ENCODE measurements at regions not wholly inside any gene's neighbourhood (a gene's known extent, or its start where the extent isn't known, plus 50 kb on each side); places are given as distances from the start of the nearest gene placed in this dataset.
A peak's percentile ranks its signal among the peaks of the same experiment; 100 is the strongest.

- no peak overlapping the region for H3K4me3 ChIP-seq (ENCODE audit: low read depth, low read length)
- H3K4me1 ChIP-seq (ENCODE audit: control insufficient read depth, insufficient read depth, low read length): 0 out of 2 replicates have a peak, but pooled peaks cover 5% of the 10 kb centered on the region
These were observed 267.3 kb downstream of the UACA start for GRCh38 chr15:70495991-70496599.

GRCh38 chr15:70494852-70495571 is 268.3 kb downstream of the UACA start:
- Histone ChIP-seq H3K36me3 (ENCODE audit: control insufficient read depth, insufficient read depth, low read length) (no peaks in the 10 kb centered on the region), H3K9ac (ENCODE audit: low read depth, low read length) (no peak overlapping the region), H3K9me3 (ENCODE audit: control insufficient read depth, insufficient read depth, low read length) (no peaks in the 10 kb centered on the region), H3K4me3 (ENCODE audit: low read depth, low read length) (no peak overlapping the region), H3K27me3 (ENCODE audit: control insufficient read depth, insufficient read depth, low read length) (no peaks in the 10 kb centered on the region), H3K4me1 (ENCODE audit: control insufficient read depth, insufficient read depth, low read length) (0 out of 2 replicates have a peak, but pooled peaks cover 5% of the 10 kb centered on the region), H3K27ac (ENCODE audit: low read depth, low read length) (peak overlapping the region; percentile 56)

More at GRCh38 chr15:70495991-70496599, 267.3 kb downstream of the UACA start:
- no peak overlapping the region for H3K9ac ChIP-seq (ENCODE audit: low read depth, low read length)
- H3K27me3 ChIP-seq (ENCODE audit: control insufficient read depth, insufficient read depth, low read length): no peaks in the 10 kb centered on the region
- no peaks in the 10 kb centered on the region for H3K9me3 ChIP-seq (ENCODE audit: control insufficient read depth, insufficient read depth, low read length)
- H3K27ac ChIP-seq (ENCODE audit: low read depth, low read length): no peak overlapping the region
- H3K36me3 ChIP-seq (ENCODE audit: control insufficient read depth, insufficient read depth, low read length): no peaks in the 10 kb centered on the region

GRCh38 chr15:70494517-70494851 is 268.9 kb downstream of the UACA start:
- no peak overlapping the region for H3K9ac ChIP-seq (ENCODE audit: low read depth, low read length)
- no peaks in the 10 kb centered on the region for H3K9me3 ChIP-seq (ENCODE audit: control insufficient read depth, insufficient read depth, low read length)
- H3K4me1 ChIP-seq (ENCODE audit: control insufficient read depth, insufficient read depth, low read length): 0 out of 2 replicates have a peak, but pooled peaks cover 5% of the 10 kb centered on the region
- no peak overlapping the region for H3K4me3 ChIP-seq (ENCODE audit: low read depth, low read length)
- H3K27ac ChIP-seq (ENCODE audit: low read depth, low read length): peak overlapping the region; percentile 56
- no peaks in the 10 kb centered on the region for H3K27me3 ChIP-seq (ENCODE audit: control insufficient read depth, insufficient read depth, low read length)
- no peaks in the 10 kb centered on the region for H3K36me3 ChIP-seq (ENCODE audit: control insufficient read depth, insufficient read depth, low read length)

GRCh38 chr15:70493787-70494516 is 269.4 kb downstream of the UACA start:
- peak overlapping the region; percentile 56 for H3K27ac ChIP-seq (ENCODE audit: low read depth, low read length)
- H3K4me1 ChIP-seq (ENCODE audit: control insufficient read depth, insufficient read depth, low read length): 0 out of 2 replicates have a peak, but pooled peaks cover 5% of the 10 kb centered on the region

GRCh38 chr15:70493376-70493775 is 270.0 kb downstream of the UACA start:
- Histone ChIP-seq H3K9me3 (ENCODE audit: control insufficient read depth, insufficient read depth, low read length) (no peaks in the 10 kb centered on the region), H3K36me3 (ENCODE audit: control insufficient read depth, insufficient read depth, low read length) (no peaks in the 10 kb centered on the region), H3K9ac (ENCODE audit: low read depth, low read length) (no peak overlapping the region), H3K4me1 (ENCODE audit: control insufficient read depth, insufficient read depth, low read length) (0 out of 2 replicates have a peak, but pooled peaks cover 5% of the 10 kb centered on the region), H3K27ac (ENCODE audit: low read depth, low read length) (no peak overlapping the region), H3K27me3 (ENCODE audit: control insufficient read depth, insufficient read depth, low read length) (no peaks in the 10 kb centered on the region), H3K4me3 (ENCODE audit: low read depth, low read length) (no peak overlapping the region)

More at GRCh38 chr15:70493787-70494516, 269.4 kb downstream of the UACA start:
- no peak overlapping the region for H3K9ac ChIP-seq (ENCODE audit: low read depth, low read length)
- H3K9me3 ChIP-seq (ENCODE audit: control insufficient read depth, insufficient read depth, low read length): no peaks in the 10 kb centered on the region
- H3K4me3 ChIP-seq (ENCODE audit: low read depth, low read length): no peak overlapping the region
- no peaks in the 10 kb centered on the region for H3K36me3 ChIP-seq (ENCODE audit: control insufficient read depth, insufficient read depth, low read length)
- no peaks in the 10 kb centered on the region for H3K27me3 ChIP-seq (ENCODE audit: control insufficient read depth, insufficient read depth, low read length)

GRCh38 chr15:70492240-70493177 is 270.8 kb downstream of the UACA start:
- H3K9ac ChIP-seq (ENCODE audit: low read depth, low read length): no peak overlapping the region
- H3K4me1 ChIP-seq (ENCODE audit: control insufficient read depth, insufficient read depth, low read length): 0 out of 2 replicates have a peak, but pooled peaks cover 5% of the 10 kb centered on the region
- no peaks in the 10 kb centered on the region for H3K9me3 ChIP-seq (ENCODE audit: control insufficient read depth, insufficient read depth, low read length)
- H3K36me3 ChIP-seq (ENCODE audit: control insufficient read depth, insufficient read depth, low read length): no peaks in the 10 kb centered on the region
- H3K4me3 ChIP-seq (ENCODE audit: low read depth, low read length): no peak overlapping the region
- H3K27me3 ChIP-seq (ENCODE audit: control insufficient read depth, insufficient read depth, low read length): no peaks in the 10 kb centered on the region
- no peak overlapping the region for H3K27ac ChIP-seq (ENCODE audit: low read depth, low read length)

- H3K9ac ChIP-seq (ENCODE audit: low read depth, low read length): no peak overlapping the region
- 0 out of 2 replicates have a peak, but pooled peaks cover 5% of the 10 kb centered on the region for H3K4me1 ChIP-seq (ENCODE audit: control insufficient read depth, insufficient read depth, low read length)
- H3K36me3 ChIP-seq (ENCODE audit: control insufficient read depth, insufficient read depth, low read length): no peaks in the 10 kb centered on the region
- no peak overlapping the region for H3K4me3 ChIP-seq (ENCODE audit: low read depth, low read length)
- H3K27ac ChIP-seq (ENCODE audit: low read depth, low read length): no peak overlapping the region
- H3K27me3 ChIP-seq (ENCODE audit: control insufficient read depth, insufficient read depth, low read length): no peaks in the 10 kb centered on the region
- H3K9me3 ChIP-seq (ENCODE audit: control insufficient read depth, insufficient read depth, low read length): no peaks in the 10 kb centered on the region
These were observed 271.7 kb downstream of the UACA start for GRCh38 chr15:70491641-70492040.

- Histone ChIP-seq H3K4me1 (ENCODE audit: control insufficient read depth, insufficient read depth, low read length) (0 out of 2 replicates have a peak, but pooled peaks cover 5% of the 10 kb centered on the region), H3K27me3 (ENCODE audit: control insufficient read depth, insufficient read depth, low read length) (no peaks in the 10 kb centered on the region), H3K4me3 (ENCODE audit: low read depth, low read length) (no peak overlapping the region), H3K27ac (ENCODE audit: low read depth, low read length) (no peak overlapping the region), H3K36me3 (ENCODE audit: control insufficient read depth, insufficient read depth, low read length) (no peaks in the 10 kb centered on the region), H3K9ac (ENCODE audit: low read depth, low read length) (no peak overlapping the region), H3K9me3 (ENCODE audit: control insufficient read depth, insufficient read depth, low read length) (no peaks in the 10 kb centered on the region)
These were observed 272.1 kb downstream of the UACA start for GRCh38 chr15:70491201-70491621.

GRCh38 chr15:70490838-70491155 is 272.6 kb downstream of the UACA start:
- Histone ChIP-seq H3K4me3 (ENCODE audit: low read depth, low read length) (no peak overlapping the region), H3K9ac (ENCODE audit: low read depth, low read length) (no peak overlapping the region), H3K36me3 (ENCODE audit: control insufficient read depth, insufficient read depth, low read length) (no peaks in the 10 kb centered on the region), H3K4me1 (ENCODE audit: control insufficient read depth, insufficient read depth, low read length) (0 out of 2 replicates have a peak, but pooled peaks cover 5% of the 10 kb centered on the region), H3K27ac (ENCODE audit: low read depth, low read length) (no peak overlapping the region), H3K9me3 (ENCODE audit: control insufficient read depth, insufficient read depth, low read length) (no peaks in the 10 kb centered on the region), H3K27me3 (ENCODE audit: control insufficient read depth, insufficient read depth, low read length) (no peaks in the 10 kb centered on the region)

- Histone ChIP-seq H3K4me3 (ENCODE audit: low read depth, low read length) (no peak overlapping the region), H3K27me3 (ENCODE audit: control insufficient read depth, insufficient read depth, low read length) (no peaks in the 10 kb centered on the region), H3K9me3 (ENCODE audit: control insufficient read depth, insufficient read depth, low read length) (no peaks in the 10 kb centered on the region), H3K9ac (ENCODE audit: low read depth, low read length) (no peak overlapping the region), H3K27ac (ENCODE audit: low read depth, low read length) (no peak overlapping the region), H3K4me1 (ENCODE audit: control insufficient read depth, insufficient read depth, low read length) (0 out of 2 replicates have a peak, but pooled peaks cover 5% of the 10 kb centered on the region), H3K36me3 (ENCODE audit: control insufficient read depth, insufficient read depth, low read length) (no peaks in the 10 kb centered on the region)
These were observed 273.1 kb downstream of the UACA start for GRCh38 chr15:70490148-70490837.

Measured in HUES48 (cell line).